ENCODE measurements at regions not wholly inside any gene's neighbourhood (a gene's known extent, or its start where the extent isn't known, plus 50 kb on each side); places are given as distances from the start of the nearest gene placed in this dataset.
"Not testable (repeated sequence)": the region's sequence is repeated elsewhere in the genome, so short reads cannot be mapped to it uniquely, and the experiment has no call there.

DNA sequence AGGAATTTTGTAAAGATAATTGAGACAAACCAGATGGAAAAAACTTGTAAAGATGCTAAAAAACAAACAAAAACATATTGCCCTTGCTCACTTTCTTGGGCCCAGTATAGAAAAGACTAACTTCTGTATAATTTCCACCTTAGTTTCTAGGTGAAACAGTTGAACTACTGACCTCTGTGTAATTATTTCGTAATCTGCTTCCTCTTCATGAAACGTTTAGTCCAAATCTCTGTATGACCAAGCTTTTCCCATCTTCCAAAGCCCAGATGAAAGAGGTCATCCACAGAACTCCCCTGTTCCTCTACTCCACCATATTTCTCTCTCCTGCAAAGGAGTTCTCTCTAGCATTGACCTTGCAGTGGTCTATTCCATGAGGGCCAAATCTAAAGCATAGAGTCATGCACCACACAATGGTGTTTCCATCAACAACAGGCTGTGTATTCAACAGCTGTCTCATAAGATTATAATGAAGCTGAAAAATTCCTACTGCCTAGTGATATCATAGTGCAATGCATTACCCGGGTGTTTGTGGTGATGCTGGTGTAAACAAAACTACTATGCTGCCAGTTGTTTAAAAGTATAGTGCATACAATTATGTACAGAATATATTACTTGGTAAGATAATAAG is 647.6 kb downstream of the TNS3 start:
- DNase-seq (ENCODE audit: low spot score) = no peak

- no peak for DNase-seq (ENCODE audit: low spot score)
Observed at GRCh38 chr7:46933596-46933995, 648.3 kb downstream of the TNS3 start.

DNA sequence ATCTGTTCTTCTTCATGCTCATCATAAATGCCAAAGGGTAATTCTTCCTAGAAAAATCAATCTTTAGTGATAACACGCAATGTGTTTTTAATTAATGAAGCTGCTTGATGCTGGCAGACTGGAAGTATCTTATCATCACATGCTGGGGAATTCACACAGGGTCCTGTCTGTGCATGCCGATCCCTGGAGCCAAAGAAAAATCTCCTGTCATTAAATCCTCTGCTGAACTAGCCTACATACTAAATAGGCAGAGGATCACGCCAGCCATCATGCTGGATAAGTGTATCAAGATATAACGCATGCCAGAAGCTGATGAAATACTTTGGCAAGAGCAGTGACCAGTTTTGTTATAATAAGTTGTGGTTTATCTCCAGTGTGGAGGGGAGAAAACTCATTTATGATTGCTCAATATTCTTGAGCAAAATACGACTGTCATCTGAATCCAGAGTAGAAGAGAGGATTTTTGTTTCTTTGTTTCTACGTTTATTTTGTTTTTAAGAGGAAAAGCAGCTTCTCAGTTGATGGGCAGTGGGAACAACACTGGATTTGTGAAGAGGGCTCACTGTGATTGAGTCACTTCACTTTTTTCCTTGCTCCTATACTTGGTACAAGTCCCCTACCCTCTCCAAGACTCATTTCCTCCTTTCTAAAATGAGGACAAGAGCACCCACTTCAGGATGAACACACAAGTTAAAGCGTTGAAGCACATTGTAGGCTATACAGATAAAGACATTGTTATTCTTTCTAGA is 649.1 kb downstream of the TNS3 start:
- no peak for DNase-seq (ENCODE audit: low spot score)

DNA sequence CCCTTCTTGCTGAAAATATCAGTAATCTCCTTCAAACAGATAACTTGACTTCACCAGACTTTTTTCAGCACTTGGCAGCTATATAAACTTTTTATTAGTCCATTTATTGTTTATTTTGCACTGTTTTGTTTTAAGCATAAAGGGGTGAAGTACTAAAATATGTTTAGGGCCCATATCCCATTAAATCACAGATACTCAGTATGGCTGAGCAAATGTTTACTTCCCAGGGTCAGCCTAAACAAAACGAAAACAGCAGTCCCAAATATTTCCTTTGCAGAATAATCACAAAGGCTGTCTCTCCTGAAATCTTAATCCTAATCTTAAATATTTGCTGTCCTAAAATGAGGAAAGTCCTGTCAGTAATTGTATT is 649.6 kb downstream of the TNS3 start:
- DNase-seq (ENCODE audit: low spot score) = no peak

- DNase-seq (ENCODE audit: low spot score) = no peak
Observed at GRCh38 chr7:46930366-46930765, 651.5 kb downstream of the TNS3 start.

DNA sequence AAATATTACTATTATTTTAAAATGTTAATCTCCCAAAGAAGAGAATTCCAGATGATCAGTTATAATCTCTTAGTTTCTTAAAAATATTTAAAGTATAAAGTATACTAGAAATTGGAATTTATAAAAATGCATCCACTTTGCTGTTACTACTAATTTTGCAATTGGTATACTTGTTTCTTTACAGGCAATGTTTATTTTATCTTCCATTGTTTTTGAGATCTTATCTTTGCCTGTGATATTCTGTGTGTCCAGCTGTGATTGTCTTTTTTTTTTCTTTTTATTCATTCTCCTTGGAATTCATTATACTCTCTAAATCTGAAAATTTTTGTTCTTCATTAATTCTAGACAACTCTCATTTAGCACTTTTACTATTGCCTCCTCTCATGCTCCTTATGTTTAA is 652.6 kb downstream of the TNS3 start:
- no peak for DNase-seq (ENCODE audit: low spot score)

DNA sequence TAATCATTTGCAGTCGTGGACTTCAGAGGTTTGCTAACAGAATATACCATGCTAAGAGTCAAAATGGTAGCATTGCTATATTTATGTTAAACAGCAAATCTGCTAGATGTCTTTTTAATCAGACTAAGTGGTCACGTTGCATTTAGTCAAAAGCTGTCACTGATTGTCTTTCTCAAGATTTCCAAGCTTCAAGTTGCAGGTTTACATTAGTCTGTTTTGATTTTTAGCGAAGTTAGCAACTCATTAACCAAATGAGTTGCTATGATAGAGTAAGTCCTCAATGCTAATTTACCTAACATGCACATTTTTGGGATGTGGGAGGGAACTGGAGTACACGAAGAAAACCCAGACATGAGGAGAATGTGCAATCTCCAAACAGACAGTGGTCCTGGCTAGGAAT is 653.2 kb downstream of the TNS3 start:
- DNase-seq (ENCODE audit: low spot score) = no peak

- DNase-seq (ENCODE audit: low spot score) = no peak
Observed at GRCh38 chr7:46927131-46927810, 654.6 kb downstream of the TNS3 start.

DNA sequence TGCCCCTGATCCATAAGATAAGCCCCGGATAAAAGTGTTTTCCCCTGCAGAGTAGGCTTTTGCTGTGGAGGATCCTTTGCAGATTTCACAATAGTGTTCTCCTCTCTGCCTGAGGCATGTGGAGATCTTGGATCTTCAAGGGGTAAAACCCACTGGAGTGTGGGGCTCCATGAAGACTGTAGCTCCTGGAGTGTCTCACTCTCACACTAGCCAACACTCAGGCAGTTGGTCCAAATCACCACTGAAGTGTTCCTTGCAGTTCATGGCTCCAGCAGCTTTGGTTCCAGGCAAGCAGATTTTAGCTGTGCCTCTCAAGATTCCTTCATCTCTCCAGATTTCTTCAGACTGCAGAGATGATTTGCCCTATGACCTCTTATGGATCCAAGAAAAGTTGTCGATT is 665.3 kb downstream of the TNS3 start:
- no peak for DNase-seq (ENCODE audit: low spot score)

- DNase-seq (ENCODE audit: low spot score) = no peak
Observed at GRCh38 chr7:46912692-46913091, 669.2 kb downstream of the TNS3 start.

DNA sequence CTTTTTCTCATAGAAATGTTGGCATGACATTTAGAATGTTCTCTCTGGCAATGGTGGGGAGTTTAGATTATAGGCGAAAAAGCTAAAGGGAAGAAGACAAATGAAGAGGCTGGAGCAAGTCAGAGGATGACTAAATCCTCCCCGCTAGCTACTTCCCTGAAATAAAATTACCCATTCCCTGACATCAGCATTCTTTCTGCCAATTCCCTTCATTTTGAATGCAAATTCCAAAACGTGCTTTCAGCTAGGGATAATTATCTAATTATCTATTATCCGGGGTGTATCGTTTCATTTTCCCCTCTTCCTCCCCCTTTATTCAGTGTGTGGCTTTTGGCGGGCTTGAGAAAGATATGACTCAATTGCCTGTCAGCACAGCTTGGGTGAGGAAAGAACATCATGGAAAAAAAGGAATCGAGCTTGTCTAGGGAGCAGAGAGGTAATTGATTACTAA is 672.3 kb downstream of the TNS3 start:
- DNase-seq (ENCODE audit: low spot score) = no peak

DNA sequence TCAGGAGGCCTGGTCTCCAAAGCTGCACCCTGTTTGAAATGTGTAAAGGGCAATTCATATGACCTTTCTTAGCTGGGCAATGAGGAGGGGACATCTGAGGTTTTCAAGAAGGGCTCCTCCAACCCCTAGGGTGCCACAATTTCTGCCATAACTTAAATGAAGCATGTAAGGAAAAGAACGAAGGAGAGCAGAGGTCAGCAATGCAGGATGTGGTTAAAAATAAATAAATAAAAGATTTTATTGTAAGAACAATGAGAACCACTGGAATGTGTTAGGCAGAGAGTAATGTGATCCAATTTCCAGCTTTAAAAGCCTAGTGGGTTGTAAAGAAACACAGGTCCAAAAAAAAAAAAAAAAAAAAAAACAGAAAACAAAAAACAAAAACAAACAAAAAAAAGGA is 673.1 kb downstream of the TNS3 start:
- DNase-seq (ENCODE audit: low spot score) = no peak

DNA sequence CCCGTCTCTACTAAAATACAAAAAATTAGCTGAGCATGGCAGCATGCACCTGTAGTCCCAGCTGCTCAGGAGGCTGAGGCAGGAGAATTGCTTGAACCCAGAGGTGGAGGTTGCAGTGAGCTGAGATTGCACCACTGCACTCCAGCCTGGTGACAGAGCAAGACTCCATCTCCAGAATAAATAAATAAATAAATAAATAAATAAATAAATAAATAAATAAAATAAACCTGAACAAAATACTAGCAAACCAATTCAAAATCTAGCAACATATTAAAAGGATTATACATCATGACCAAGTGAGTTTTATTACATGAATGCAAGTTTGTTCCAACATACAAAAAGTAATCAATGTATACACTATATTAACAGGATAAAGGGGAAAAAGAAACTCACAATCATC is 677.4 kb downstream of the TNS3 start:
- DNase-seq (ENCODE audit: low spot score) = not testable (repeated sequence)

- DNase-seq (ENCODE audit: low spot score) = no peak
Observed at GRCh38 chr7:46902463-46902862, 679.4 kb downstream of the TNS3 start.

- DNase-seq (ENCODE audit: low spot score) = no peak
Observed at GRCh38 chr7:46900312-46901263, 681.3 kb downstream of the TNS3 start.

- no peak for DNase-seq (ENCODE audit: low spot score)
Observed at GRCh38 chr7:46897381-46897780, 684.5 kb downstream of the TNS3 start.

- DNase-seq (ENCODE audit: low spot score) = no peak
Observed at GRCh38 chr7:46886669-46887374, 695.1 kb downstream of the TNS3 start.

DNA sequence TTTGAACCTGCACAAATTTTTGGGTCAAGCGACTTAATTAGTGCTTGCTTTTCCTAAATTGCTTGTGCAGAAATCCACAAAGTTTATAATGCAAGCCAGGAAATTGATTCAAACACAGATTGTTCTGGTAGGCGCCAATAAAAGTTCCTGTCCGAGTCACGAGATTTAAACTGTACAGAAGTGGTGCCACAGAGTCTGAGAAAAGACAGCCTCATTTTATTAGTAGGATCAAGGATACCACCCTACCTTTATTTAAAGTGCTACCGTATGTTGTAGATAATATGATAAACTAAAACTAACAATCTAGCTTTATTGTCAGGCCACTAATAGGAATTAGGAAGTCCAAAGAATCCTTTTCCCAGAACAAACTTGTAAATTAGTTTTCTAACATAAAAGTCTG is 696.7 kb downstream of the TNS3 start:
- no peak for DNase-seq (ENCODE audit: low spot score)

DNA sequence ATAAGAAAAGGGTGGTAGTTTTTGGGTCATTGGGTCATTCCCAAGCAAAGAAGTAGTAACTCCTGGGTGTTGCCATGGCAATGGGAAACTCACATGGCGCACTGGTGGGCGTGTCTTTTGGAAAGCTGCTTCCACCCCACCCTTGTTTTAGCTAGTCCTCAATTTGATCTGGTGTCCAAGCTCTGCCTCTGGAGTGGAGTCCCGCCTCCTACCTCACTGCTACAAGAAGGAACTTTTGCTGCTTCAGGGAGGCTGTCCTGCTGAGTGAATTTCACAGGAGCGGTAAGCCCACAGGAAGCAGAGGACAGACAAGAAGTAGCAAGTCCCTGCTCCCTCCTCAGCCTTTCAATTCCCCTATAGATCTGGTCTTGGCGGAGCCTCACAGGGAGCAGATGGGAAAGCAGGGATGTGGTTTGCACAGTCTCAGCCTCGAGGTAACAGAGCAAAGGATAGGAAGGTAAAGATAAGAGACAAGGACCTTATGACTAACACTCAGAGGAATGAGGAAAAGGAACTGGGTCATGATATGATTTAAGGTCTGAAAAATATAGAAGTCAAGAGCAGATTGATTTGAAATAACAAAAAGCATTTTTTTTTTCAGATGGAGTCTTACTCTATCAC is 700.3 kb downstream of the TNS3 start:
- DNase-seq (ENCODE audit: low spot score) = no peak

GRCh38 chr7:46880508-46881196 is 701.3 kb downstream of the TNS3 start:
- no peak for DNase-seq (ENCODE audit: low spot score)

Data from globus pallidus (tissue), 1 donor.